ENCODE measurements at regions not wholly inside any gene's neighbourhood (a gene's known extent, or its start where the extent isn't known, plus 50 kb on each side); places are given as distances from the start of the nearest gene placed in this dataset.

GRCh38 chr6:167525774-167526173, 200.9 kb downstream of the TTLL2 start:
- intact Hi-C loops (cut with DNase I; ENCODE audit: low total_unique reads), result no loop called here

GRCh38 chr6:167526465-167527368, 201.8 kb downstream of the TTLL2 start:
- no peak for DNase-seq
- 85% methylated on average over 16 to 23 of the region's 23 CpGs for WGBS, 2 donors (ENCODE audit: low coverage in 1 of 2)
- Histone ChIP-seq H3K27me3 (no peaks in the 10 kb centered on the region), H3K9me3 (no peaks in the 10 kb centered on the region), H3K4me3 (no peak overlapping the region), H3K36me3 (no peaks in the 10 kb centered on the region), H3K27ac (no peak overlapping the region), H3K4me1 (no peaks in the 10 kb centered on the region)
- in situ Hi-C loops (cut with MboI; ENCODE audit: low pct_ligation_motif_present in 1 of 4, low pct_unique_long_range_greater_than_20kb in 1 of 4, low sequenced_read_pairs in 3 of 4) (no loop called here), intact Hi-C loops (cut with DNase I; ENCODE audit: low total_unique reads) (no loop called here)
- TF ChIP-seq EP300 (IDR thresholded peaks at IDR 0.05; ENCODE audit: low read depth) (no peak), POLR2AphosphoS5 (IDR thresholded peaks at IDR 0.05) (no peak), POLR2A (IDR thresholded peaks at IDR 0.05) (no peak)
- TF ChIP-seq, protein P1, sequence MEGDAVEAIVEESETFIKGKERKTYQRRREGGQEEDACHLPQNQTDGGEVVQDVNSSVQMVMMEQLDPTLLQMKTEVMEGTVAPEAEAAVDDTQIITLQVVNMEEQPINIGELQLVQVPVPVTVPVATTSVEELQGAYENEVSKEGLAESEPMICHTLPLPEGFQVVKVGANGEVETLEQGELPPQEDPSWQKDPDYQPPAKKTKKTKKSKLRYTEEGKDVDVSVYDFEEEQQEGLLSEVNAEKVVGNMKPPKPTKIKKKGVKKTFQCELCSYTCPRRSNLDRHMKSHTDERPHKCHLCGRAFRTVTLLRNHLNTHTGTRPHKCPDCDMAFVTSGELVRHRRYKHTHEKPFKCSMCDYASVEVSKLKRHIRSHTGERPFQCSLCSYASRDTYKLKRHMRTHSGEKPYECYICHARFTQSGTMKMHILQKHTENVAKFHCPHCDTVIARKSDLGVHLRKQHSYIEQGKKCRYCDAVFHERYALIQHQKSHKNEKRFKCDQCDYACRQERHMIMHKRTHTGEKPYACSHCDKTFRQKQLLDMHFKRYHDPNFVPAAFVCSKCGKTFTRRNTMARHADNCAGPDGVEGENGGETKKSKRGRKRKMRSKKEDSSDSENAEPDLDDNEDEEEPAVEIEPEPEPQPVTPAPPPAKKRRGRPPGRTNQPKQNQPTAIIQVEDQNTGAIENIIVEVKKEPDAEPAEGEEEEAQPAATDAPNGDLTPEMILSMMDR (IDR thresholded peaks at IDR 0.05), result no peak

More at GRCh38 chr6:167525774-167526173, 200.9 kb downstream of the TTLL2 start:
- Histone ChIP-seq H3K9me3 (no peaks in the 10 kb centered on the region), H3K4me3 (no peak overlapping the region), H3K36me3 (no peaks in the 10 kb centered on the region), H3K27me3 (no peaks in the 10 kb centered on the region), H3K27ac (no peak overlapping the region), H3K4me1 (no peaks in the 10 kb centered on the region)
- in situ Hi-C loops (cut with MboI; ENCODE audit: low pct_ligation_motif_present in 1 of 4, low pct_unique_long_range_greater_than_20kb in 1 of 4, low sequenced_read_pairs in 3 of 4), result no loop called here
- no peak for DNase-seq
- TF ChIP-seq POLR2AphosphoS5 (IDR thresholded peaks at IDR 0.05) (no peak), POLR2A (IDR thresholded peaks at IDR 0.05) (no peak), EP300 (IDR thresholded peaks at IDR 0.05; ENCODE audit: low read depth) (no peak)
- TF ChIP-seq, protein P1 (IDR thresholded peaks at IDR 0.05), result no peak
- 94% methylated on average over 6 of the region's 6 CpGs for WGBS, 2 donors (ENCODE audit: low coverage in 1 of 2)

DNA sequence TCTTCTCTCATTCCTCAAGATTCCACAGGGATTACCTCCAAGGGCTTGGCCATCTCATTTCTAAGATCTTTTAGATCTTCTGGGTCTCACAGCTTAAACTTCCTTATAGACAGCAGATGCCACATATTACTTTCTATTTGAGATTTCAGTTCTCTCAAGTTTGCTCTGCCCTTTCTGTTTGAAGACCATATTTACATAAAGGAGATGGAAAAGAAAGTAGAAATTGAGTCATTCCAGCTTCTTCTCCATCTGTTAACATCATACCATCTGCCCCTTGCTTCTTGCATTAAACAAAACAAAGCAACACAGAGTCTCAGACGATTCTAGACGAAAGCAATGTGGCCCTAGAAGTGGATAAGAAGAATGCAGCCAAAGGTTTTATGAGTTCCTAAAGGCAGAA, 203.4 kb downstream of the TTLL2 start:
- H3K36me3 ChIP-seq, result no peaks in the 10 kb centered on the region
- no peak overlapping the region for H3K27ac ChIP-seq
- H3K9me3 ChIP-seq, result no peaks in the 10 kb centered on the region
- TF ChIP-seq, protein P1 (IDR thresholded peaks at IDR 0.05), result no peak
- no peak for TF ChIP-seq POLR2A (IDR thresholded peaks at IDR 0.05)
- no peak for TF ChIP-seq EP300 (IDR thresholded peaks at IDR 0.05; ENCODE audit: low read depth)
- no peak for TF ChIP-seq POLR2AphosphoS5 (IDR thresholded peaks at IDR 0.05)
- WGBS, 2 donors (ENCODE audit: low coverage in 1 of 2), result 59 to 80% methylated on average over 2 of the region's 2 CpGs
- H3K4me3 ChIP-seq, result no peak overlapping the region
- in situ Hi-C loops (cut with MboI; ENCODE audit: low pct_ligation_motif_present in 1 of 4, low pct_unique_long_range_greater_than_20kb in 1 of 4, low sequenced_read_pairs in 3 of 4) (no loop called here), intact Hi-C loops (cut with DNase I; ENCODE audit: low total_unique reads) (no loop called here)
- H3K27me3 ChIP-seq, result peaks cover 3% of the 10 kb centered on the region
- H3K4me1 ChIP-seq, result no peaks in the 10 kb centered on the region
- no peak for DNase-seq

- Histone ChIP-seq H3K36me3 (no peaks in the 10 kb centered on the region), H3K4me1 (no peaks in the 10 kb centered on the region), H3K27me3 (peaks cover 3% of the 10 kb centered on the region), H3K4me3 (no peak overlapping the region), H3K27ac (no peak overlapping the region), H3K9me3 (no peaks in the 10 kb centered on the region)
- 79 to 93% methylated on average over 3 to 6 of the region's 6 CpGs for WGBS, 2 donors (ENCODE audit: low coverage in 1 of 2)
- TF ChIP-seq, protein P1 (IDR thresholded peaks at IDR 0.05), result no peak
- TF ChIP-seq POLR2A (IDR thresholded peaks at IDR 0.05) (no peak), EP300 (IDR thresholded peaks at IDR 0.05; ENCODE audit: low read depth) (no peak), POLR2AphosphoS5 (IDR thresholded peaks at IDR 0.05) (no peak)
- in situ Hi-C loops (cut with MboI; ENCODE audit: low pct_ligation_motif_present in 1 of 4, low pct_unique_long_range_greater_than_20kb in 1 of 4, low sequenced_read_pairs in 3 of 4), result no loop called here
- DNase-seq, result no peak
- intact Hi-C loops (cut with DNase I; ENCODE audit: low total_unique reads), result no loop called here
Measured at GRCh38 chr6:167528976-167529375, 204.1 kb downstream of the TTLL2 start.
